PFSK-1 (cell line): ENCODE measurements at regions not wholly inside any gene's neighbourhood (a gene's known extent, or its start where the extent isn't known, plus 50 kb on each side); places are given as distances from the start of the nearest gene placed in this dataset.

ENCODE experiments used
- FOXP2 ChIP-seq: optimal IDR thresholded peaks from 2 replicates; pipeline ENCODE3; 2011; ENCODE audit warnings: borderline replicate concordance, control low read depth, inconsistent platforms; ENCODE audit not compliant: insufficient read depth; ENCODE audit errors: extremely low read length, extremely low read depth
- POLR2AphosphoS5 ChIP-seq: IDR thresholded peaks from 2 replicates; pipeline ENCODE4 v1.6.1; 2012; ENCODE audit warnings: low read depth, mild to moderate bottlenecking, control low read depth, low read length, moderate library complexity
- REST ChIP-seq, 2 experiments: IDR thresholded peaks; 2 replicates each; pipeline versions ENCODE4 v1.6.1 to v1.8.0; 2011 to 2012; ENCODE audit warnings: low read depth in 2 of 2, low read length in 2 of 2, control low read depth in 1 of 2, inconsistent platforms in 1 of 2, mild to moderate bottlenecking in 1 of 2, moderate library complexity in 1 of 2; ENCODE audit not compliant: insufficient read depth in 1 of 2
- SIN3A ChIP-seq: IDR thresholded peaks from 2 replicates; pipeline ENCODE4 v1.6.1; 2012; ENCODE audit warnings: mild to moderate bottlenecking, low read length, moderate library complexity, borderline replicate concordance; ENCODE audit not compliant: insufficient read depth
- TAF1 ChIP-seq: IDR thresholded peaks from 2 replicates; pipeline ENCODE4 v1.6.1; 2012; ENCODE audit warnings: low read length, control low read depth, borderline replicate concordance; ENCODE audit not compliant: insufficient read depth

GRCh38 chr5:164185000-164185399 is 679.6 kb downstream of the MAT2B start:
- TF ChIP-seq SIN3A (no peak), POLR2AphosphoS5 (no peak), REST (IDR thresholded peaks at IDR 0.05; ENCODE audit: insufficient read depth in 1 of 2, low read depth in 2 of 2, low read length in 2 of 2) (no peak), FOXP2 (no peak), TAF1 (no peak)

- TF ChIP-seq POLR2AphosphoS5, result no peak
- no peak for TF ChIP-seq SIN3A
- TF ChIP-seq TAF1, result no peak
- no peak for TF ChIP-seq FOXP2
- TF ChIP-seq REST (IDR thresholded peaks at IDR 0.05; ENCODE audit: insufficient read depth in 1 of 2, low read depth in 2 of 2, low read length in 2 of 2), result no peak
Measured at GRCh38 chr5:164186550-164186949, 681.1 kb downstream of the MAT2B start.

DNA sequence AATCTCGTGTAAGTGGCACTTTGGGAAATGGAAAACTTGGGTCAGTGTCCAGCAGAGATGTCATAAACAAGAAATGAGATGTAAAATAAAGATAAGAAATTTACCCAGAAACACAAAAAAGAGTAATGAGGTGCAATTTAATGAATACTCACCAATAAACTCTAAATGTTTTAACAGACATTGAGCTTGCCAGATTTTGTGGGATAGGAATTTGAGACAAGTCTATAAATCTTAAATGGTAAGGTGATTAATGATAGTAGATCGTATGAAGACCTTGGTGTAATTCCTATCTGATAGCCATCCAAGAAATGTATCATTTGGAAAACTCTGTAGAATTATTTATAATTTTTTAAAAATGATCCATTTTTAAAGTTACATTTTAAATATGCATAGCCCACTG is 682.4 kb downstream of the MAT2B start:
- TF ChIP-seq FOXP2 (no peak), SIN3A (no peak), POLR2AphosphoS5 (no peak), REST (IDR thresholded peaks at IDR 0.05; ENCODE audit: insufficient read depth in 1 of 2, low read depth in 2 of 2, low read length in 2 of 2) (no peak), TAF1 (no peak)

DNA sequence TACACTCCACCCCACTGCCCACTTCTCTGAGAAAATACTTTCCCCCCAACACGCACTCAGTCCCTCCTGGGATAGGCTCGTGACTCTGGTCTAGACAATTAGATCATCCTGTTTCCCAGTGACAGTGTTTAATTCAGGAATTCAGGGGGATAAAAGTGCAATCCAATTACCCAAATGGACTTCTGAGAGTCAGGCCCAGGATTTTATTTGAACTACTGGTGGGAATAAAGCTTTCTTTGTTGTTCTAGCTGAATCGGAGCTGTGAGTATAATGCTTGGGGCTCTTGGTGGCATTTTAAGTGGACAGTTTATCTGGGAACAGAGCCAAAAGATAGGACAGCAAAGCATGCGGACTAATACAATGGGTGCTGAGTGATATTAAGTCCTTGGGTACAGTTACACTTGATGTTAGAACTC is 683.3 kb downstream of the MAT2B start:
- TF ChIP-seq FOXP2, result no peak
- no peak for TF ChIP-seq POLR2AphosphoS5
- TF ChIP-seq REST (IDR thresholded peaks at IDR 0.05; ENCODE audit: insufficient read depth in 1 of 2, low read depth in 2 of 2, low read length in 2 of 2), result no peak
- TF ChIP-seq SIN3A, result no peak
- TF ChIP-seq TAF1, result no peak

DNA sequence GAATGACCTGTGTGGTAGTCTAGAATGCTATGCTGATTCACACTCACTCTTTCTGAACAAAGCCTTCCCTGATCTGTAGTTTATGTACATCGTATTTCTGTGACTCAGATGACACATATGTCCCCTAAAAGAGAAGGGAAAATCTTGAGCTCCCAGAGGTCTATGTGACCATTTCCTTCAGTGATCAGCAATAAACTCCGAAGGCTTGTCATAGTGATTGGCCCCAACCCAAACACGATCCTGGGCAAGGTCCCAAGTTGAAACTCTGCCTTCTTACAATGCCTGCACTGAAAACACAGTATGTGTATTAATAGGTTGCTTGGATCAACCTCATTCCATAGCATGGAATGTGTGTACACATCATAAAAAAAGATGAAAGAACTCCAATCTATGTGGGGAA is 685.8 kb downstream of the MAT2B start:
- TF ChIP-seq TAF1, result no peak
- no peak for TF ChIP-seq SIN3A
- TF ChIP-seq POLR2AphosphoS5, result no peak
- TF ChIP-seq REST (IDR thresholded peaks at IDR 0.05; ENCODE audit: insufficient read depth in 1 of 2, low read depth in 2 of 2, low read length in 2 of 2), result no peak
- no peak for TF ChIP-seq FOXP2
